ENCODE measurements at regions not wholly inside any gene's neighbourhood (a gene's known extent, or its start where the extent isn't known, plus 50 kb on each side); places are given as distances from the start of the nearest gene placed in this dataset.

- over 99% methylated on average over 5 of the region's 5 CpGs for WGBS (ENCODE audit: low lambda C conversion rate)
- H3K4me3 ChIP-seq (replicated peaks in 1 of 3; ENCODE audit: insufficient read depth in 1 of 3, low read depth in 2 of 3, low read length in 3 of 3), result no peak overlapping the region
- intact Hi-C loops (cut with micrococcal nuclease; ENCODE audit: unreplicated experiment), result no loop called here
- no peak overlapping the region for H3K9ac ChIP-seq (ENCODE audit: insufficient read depth, low read depth, low read length)
- peaks cover 69% of the 10 kb centered on the region for H3K4me1 ChIP-seq (ENCODE audit: insufficient read depth, low read length)
- no peak overlapping the region for H3K4me2 ChIP-seq (ENCODE audit: low read depth, low read length)
- no peak overlapping the region for H3K27ac ChIP-seq (ENCODE audit: extremely low read length, insufficient read depth, low read length)
- H3K79me2 ChIP-seq (ENCODE audit: insufficient read depth, low read length), result no peaks in the 10 kb centered on the region
- no peaks in the 10 kb centered on the region for H3K36me3 ChIP-seq (replicated peaks in 1 of 2; ENCODE audit: control insufficient read depth in 1 of 2, insufficient read depth in 2 of 2, low read length in 2 of 2)
- ATAC-seq (no peak), DNase-seq (ENCODE audit: low spot score) (no peak), FAIRE-seq (no peak)
- H4K20me1 ChIP-seq (ENCODE audit: insufficient read depth, low read length), result no peaks in the 10 kb centered on the region
- CTCF ChIA-PET (ENCODE audit: low intra/inter-chr PET ratio, low total read pairs), result no interaction called here
- H3K9me3 ChIP-seq (ENCODE audit: low read length), result no peaks in the 10 kb centered on the region
- in situ Hi-C loops (cut with HindIII; ENCODE audit: extremely low pct_ligation_motif_present, low pct_unique_long_range_greater_than_20kb), result no loop called here
- POLR2A ChIA-PET, result no interaction called here
- no peak overlapping the region for H2AFZ ChIP-seq (ENCODE audit: low read length)
- no TSS peak for BruUV-seq (replicated peaks)
- H3K27me3 ChIP-seq (ENCODE audit: control insufficient read depth in 1 of 2, insufficient read depth in 2 of 2, low read length in 2 of 2), result no peaks in the 10 kb centered on the region
- TF ChIP-seq AHR (CRISPR knock-in tag; IDR thresholded peaks at IDR 0.05) (no peak), ZNF142 (CRISPR knock-in tag; IDR thresholded peaks at IDR 0.05) (no peak), JUN (CRISPR knock-in tag; IDR thresholded peaks at IDR 0.05) (no peak), FUBP1 (CRISPR knock-in tag; IDR thresholded peaks at IDR 0.05; ENCODE audit: borderline replicate concordance) (no peak), MTA1 (CRISPR knock-in tag; IDR thresholded peaks at IDR 0.05; ENCODE audit: borderline replicate concordance) (no peak), ETV6 (CRISPR knock-in tag; conservative IDR thresholded peaks at IDR 0.05) (no peak), ZFP82 (CRISPR knock-in tag; IDR thresholded peaks at IDR 0.05; ENCODE audit: borderline replicate concordance) (no peak), GPN1 (CRISPR knock-in tag; IDR thresholded peaks at IDR 0.05; ENCODE audit: borderline replicate concordance) (no peak), JDP2 (CRISPR knock-in tag; IDR thresholded peaks at IDR 0.05; ENCODE audit: borderline replicate concordance) (no peak), SMC3 (IDR thresholded peaks at IDR 0.05; ENCODE audit: low read length) (no peak), ZNF644 (CRISPR knock-in tag; IDR thresholded peaks at IDR 0.05; ENCODE audit: low read depth) (no peak), SP5 (CRISPR knock-in tag; IDR thresholded peaks at IDR 0.05; ENCODE audit: borderline replicate concordance, low read depth) (no peak), BCLAF1 (IDR thresholded peaks at IDR 0.05) (no peak), ZNF691 (CRISPR knock-in tag; IDR thresholded peaks at IDR 0.05; ENCODE audit: borderline replicate concordance, low read depth) (no peak)
These were observed 149.7 kb upstream of the TMEM170B start for GRCh38 chr6:11387707-11388430.

All from HepG2 (cell line).